LHCN-M2 (cell line): ENCODE measurements at regions not wholly inside any gene's neighbourhood (a gene's known extent, or its start where the extent isn't known, plus 50 kb on each side); places are given as distances from the start of the nearest gene placed in this dataset.
"Not testable (repeated sequence)": the region's sequence is repeated elsewhere in the genome, so short reads cannot be mapped to it uniquely, and the experiment has no call there.

Experiments used
- DNase-seq: peaks from one replicate; pipeline ENCODE4 v3.0.0-alpha.2; 2012; ENCODE audit warnings: low read depth

DNA sequence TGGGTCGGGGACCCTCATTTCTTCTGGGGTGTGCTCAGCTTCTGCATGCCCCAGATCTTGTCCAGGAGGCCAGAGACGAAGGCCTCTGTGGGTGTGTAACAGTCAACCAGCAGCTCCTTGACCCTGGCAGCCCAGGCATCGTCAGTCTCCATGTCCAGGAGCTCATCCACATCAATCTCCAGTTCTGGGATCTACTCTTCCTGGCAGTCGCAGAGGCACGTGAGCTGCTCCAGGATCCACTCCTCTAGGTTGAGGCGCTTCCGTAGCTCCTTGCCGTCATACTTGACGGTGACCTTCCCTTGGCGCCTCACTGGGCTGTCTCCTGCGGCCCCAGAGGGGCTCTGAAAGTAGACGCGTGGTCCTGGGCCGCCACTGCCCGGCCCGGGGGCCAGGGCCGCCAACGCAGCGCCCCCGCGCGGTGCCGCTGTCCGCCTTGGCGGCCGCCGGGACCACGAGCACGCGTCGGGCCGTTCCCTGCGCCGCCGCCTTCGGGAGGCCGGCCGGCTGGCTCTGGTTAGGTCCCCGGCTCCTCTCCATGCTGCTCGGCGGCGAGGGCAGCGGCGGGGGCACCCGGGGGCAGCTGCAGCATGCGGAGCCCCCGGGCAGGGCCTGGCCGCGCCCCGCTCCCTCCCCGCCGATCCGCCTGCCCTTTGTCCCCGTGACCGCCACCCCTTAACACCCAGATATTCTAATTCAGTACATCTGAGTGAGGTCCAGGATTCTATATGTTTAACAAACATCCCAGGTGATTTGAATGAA is 170.5 kb downstream of the SEPTIN7 start:
- DNase-seq, result no peak

DNA sequence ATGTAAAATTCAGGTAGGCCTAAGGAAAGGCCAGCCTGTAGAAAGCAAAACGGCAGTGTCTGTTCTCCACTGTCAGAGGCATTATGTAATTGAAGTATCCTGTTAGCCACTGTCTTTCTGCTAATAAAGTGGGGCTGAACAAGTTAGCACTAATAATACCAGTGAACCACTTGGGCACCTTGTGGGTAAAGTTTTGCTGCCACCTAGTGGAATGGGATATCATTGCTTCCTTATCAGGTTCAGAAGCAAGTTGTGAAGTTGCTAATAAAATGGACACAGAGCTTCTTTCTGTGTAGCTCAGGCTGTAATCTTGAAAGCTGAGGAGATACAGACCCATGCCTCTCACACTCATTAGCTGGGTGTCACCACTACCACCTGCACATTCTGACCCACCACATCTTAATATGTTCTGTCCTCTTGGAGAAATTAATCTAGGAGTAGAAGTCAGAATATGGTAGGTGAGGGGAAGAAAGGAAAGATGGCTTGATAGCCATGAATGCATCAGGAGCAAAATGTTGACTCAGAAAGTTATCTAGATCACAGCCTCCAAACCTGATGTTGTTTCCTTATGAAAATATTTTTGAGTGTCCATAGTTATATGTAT is 175.1 kb downstream of the SEPTIN7 start:
- peak; percentile 69 for DNase-seq

DNA sequence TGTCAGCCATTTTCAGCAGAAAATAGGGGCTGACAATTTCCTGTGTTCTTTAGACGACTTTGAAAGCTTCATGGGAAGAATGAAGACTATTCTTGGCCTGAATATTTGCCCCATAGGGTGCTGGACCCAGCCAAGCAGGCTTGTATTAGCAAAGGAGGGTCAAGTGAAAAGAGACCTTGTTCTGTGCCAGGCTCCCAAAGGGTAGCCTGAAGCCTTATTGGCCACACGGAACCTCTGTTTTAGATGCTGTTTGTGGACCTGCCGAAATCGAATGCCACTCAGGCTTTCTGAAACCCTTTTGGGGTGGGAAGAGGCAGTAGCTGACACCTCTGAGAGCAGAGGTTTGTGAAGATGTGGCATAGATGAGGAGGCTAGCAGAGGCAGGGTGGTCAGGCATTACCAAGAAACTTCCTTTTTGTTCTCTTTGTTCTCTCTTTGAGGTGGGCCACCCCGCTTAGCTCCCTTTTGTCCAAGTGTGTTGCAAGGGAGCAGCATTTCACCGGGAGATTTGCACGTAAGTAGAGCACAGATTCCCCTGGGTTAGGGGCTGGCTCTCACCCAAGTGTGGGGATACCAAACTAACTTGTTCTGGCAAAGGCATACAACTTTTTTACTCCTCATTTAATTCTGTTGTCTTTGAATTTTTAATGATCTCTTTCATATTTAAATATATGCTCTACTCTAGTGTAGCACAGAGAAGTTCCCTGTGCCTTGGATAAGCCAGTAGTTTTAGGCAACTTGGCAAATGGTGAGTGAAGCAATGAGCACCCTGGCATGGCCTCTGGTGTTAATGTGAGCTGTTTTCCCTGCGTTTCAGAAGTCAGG is 174.0 kb upstream of the EEPD1 start:
- not testable (repeated sequence) for DNase-seq

DNA sequence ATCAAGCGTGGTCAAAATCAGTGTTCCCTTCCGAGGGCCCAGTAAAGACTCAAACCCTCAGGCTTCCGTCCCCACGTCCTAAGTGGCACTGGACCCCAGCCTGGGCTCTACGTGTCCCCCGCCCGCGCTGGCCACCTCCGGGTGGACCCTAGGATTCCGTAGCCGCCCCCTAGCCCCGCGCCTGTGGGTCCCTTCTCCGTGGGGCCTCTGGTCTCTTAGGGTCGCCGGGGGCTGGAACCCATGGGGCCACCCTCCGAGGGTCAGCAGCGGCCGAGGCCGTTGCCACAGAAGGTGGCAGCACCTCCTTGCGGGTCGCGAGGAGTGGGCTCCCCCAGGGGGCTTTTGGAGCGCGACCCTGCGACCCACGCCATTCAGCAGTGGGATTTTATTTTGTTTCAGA is 170.5 kb upstream of the EEPD1 start:
- no peak for DNase-seq

DNA sequence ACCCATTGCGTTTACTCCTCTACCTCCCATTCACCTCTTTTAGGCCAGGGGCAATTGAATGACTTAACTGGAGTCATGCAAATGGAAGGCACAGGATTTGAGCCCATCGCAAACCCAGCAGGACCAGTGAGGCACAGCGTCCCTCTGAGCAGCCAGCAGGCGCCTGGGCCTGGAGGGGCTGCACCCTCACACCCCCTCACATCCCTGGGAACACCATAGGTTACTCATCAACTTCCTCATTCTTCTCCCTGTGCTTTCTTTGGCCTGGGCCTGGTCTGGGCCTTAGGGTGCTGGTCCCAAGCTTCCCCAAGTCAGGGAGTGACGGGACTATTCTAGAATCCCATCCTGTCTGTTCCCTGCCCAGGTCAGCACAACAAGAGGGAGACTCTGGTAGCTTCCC is 169.4 kb upstream of the EEPD1 start:
- no peak for DNase-seq

DNA sequence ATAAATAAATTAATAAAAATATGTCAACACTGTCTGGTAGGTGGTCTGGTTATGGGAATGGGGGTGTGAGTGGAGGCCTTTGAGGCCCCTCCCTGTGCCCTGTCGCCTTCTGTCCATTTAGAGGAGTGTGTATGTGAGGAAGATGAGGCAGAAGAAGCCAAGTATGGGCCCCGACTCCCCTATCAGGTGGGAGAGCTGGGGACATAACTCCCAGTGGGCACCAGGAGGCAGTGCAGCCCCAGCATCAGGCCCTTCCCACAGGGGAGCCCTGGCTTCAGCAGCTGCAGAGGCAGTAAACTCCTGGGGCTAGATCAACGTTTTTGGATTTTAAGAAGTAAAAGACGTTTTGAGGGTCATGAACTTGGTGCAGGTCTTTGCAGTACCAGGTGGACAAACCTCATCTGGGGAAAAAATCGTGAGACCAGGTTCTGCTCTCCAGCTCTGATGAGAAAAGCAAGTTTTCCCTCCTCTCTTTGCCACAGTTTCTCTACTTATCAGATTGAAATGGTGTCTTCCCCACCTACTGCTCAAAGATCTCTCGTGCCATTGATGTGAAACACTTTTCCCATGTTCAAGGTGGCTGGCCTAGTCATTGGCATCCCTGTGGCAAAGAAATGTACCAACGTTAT is 167.8 kb upstream of the EEPD1 start:
- peak; percentile 63 for DNase-seq

DNA sequence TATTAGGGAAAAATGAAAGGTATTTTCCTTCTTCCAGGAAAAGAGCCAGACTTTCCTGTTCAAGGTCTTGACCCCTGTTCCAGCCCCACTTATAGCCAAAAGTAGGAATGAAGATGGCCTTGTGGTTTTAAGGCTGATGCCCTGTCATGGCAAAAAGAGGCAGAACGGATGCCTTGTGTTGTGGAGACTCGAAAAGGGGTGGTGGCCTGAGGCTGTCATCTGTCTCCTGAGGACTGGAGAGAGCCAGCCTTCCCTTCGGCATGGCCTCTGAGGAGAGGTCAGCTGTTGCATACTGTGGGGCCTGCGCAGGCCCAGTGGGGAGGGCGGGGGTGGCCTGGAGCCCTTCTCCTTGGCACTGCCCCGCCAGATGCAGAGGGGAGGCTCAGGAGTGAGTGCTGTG is 166.0 kb upstream of the EEPD1 start:
- no peak for DNase-seq

DNA sequence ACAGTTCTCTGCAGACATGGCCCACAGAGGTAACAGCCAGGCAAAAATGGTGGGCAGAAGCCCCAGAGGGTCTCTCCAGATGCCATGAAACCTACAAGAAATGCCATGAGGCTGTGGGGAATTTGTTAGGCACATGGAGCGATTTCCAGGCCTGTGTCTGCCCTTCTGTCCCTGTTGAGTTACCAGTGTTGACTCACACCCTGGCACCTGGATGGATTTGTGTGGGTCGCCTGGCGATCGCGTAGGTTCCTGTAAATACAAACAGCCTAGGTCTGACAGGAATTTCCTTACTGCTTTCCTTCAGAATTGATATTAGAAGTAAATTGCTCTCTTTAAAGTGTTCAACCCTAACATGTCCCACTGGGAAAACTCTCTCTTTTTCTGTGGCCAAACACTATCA is 164.9 kb upstream of the EEPD1 start:
- no peak for DNase-seq

DNA sequence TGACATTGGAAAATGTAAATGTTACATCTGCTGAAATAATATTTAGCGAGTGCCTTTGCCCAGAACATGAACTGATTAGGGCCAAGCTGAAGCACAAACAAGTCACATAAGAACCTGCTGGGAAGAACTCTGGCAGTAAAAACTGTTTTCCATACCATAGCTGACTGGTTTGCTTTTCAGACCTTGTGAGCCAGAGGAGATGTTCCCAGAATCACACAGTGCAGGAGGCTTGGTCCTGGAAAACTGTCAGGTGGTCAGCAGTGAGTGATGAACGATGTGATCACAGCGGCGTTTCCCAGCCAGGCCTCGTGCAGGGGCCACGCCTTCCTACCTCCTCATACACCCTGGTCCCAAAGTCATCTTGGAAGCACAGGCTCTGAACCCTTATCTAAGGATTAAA is 164.2 kb upstream of the EEPD1 start:
- no peak for DNase-seq

DNA sequence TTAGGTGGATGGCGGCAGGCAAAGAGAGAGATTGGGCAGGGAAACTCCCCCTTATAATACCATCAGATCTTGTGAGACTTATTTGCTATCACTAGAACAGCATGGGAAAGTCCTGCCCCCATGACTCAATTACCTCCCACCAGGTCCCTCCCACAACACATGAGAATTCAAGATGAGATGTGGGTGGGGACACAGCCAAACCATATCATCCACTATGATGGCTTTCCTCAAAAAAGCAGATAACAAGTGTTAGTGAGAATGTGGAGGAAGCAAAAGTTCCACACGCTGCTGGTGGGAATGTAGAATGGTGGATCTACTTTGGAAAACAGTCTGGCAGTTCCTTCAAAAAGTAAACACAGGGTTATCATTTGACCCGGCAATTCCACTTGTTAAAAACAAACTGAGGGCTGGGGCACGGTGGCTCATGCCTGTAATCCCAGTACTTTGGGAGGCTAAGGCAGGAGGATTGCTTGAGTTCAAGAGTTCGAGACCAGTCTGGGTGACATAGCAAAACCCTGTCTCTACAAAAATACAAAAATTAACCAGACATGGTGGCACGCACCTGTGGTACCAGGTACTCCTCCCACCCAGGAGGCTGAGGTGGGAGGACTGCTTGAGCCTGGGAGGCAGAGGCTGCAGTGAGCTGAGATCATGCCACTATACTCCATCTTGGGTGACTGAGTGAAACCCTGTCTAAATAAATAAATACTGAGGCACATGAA is 161.4 kb upstream of the EEPD1 start:
- no peak for DNase-seq

DNA sequence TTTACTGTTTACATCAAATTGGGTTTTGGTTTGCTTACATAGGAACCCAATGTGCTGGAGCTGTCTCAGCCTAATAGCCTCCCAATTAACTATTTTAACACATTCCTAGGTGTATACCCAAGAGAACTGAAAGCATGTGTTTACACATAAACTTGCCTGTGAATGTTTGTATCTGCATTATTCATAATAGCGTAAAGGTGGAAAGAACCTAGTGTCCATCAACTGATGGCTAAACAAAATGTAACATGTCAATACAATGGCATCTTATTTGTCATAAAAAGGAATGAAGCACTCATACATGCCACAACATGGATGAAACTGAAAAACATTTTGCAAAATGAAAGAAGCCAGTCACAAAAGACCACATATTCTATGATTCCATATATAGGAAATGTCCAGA is 160.6 kb upstream of the EEPD1 start:
- DNase-seq, result no peak

DNA sequence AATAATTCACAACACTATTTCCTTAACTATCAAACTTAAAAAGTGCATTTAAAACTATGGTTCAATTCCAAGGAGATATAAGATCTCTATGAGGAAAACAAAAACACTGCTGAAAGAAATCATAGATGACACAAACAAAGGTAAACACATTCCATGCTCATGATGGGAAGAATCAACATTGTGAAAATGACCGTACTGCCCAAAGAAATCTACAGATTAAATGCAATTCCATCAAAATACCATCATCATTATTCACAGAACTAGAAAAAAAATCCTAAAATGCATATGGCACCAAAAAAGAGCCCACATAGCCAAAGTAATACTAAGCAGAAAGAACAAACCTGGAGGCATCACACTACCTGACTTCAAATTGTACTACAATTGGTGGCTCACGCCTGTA is 159.9 kb upstream of the EEPD1 start:
- no peak for DNase-seq

DNA sequence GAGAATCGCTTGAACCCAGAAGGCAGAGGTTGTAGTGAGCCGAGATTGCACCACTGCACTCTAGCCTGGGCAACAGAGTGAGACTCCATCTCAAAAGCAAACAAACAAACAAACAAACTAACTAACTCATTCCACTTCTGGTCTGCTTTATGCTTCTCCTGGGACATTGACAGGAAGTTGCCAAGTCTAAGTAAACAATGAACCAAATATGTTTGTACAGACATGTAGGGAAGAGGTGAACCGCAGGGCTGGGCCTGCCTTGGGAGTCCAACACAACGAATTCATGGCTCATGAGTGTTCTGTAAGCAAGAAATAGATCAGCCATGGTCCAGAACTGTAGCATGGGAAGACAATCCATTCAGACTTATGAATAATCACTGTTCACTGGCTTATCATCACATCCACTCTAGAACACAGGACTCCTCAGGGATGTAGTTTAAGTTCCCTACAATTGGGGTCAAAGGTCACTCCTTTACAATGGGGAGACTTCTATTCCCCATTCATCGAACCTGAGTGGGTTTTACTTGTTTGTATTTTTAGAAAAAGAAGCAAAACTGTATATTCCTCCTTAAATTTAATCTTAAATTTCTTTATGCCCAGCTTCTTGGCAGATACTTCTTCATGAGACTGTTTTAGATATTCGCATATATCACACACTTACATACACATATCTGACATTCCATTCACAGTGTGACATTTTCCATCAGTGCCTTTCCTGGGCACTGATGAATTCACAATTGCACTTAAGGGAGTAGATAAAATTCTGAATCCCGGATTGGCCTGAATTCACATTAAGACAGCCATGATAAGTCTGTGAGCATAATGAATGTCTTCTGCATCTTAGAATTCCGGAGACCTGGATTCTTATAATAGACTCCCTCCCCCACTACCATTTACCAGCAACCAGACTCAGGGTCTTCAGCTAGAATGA is 159.1 kb upstream of the EEPD1 start:
- DNase-seq, result peak; percentile 64

DNA sequence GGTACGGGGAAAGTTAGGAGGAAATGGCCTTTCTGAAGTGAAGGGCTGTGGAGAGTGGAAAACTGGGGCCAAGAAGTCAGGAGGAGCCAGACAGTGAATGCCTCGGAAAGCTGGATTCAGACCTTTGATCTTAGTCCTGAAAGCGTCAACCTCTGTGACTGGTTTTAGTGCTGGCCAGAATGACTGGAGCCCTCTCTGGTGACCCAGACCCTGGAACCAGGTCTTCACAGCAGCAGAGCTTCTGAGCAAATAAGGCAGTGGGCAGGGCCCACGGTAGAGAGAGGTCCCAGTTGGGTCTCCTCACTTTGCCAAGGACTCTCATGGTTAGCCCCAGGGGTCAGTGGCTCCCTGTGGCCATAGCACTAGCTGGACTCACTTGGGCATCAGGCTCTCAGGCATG is 157.7 kb upstream of the EEPD1 start:
- DNase-seq, result no peak

DNA sequence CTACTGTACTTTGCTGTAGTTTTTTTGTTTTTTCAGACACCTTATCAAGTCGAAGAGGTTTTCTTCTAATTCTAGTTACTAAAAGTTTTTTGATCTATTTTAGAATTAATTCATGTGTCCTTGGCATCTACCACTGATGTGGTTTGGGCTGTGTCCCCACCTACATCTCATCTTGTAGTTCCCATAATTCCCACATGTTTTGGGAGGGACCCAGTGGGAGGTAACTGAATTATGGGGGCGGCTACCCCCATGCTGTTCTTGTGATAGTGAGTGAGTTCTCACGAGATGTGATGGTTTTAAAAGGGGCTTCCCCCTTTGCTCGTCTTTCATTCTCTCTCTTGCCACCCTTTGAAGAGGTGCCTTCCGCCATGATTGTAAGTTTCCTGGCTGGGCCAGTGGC is 154.6 kb upstream of the EEPD1 start:
- no peak for DNase-seq

DNA sequence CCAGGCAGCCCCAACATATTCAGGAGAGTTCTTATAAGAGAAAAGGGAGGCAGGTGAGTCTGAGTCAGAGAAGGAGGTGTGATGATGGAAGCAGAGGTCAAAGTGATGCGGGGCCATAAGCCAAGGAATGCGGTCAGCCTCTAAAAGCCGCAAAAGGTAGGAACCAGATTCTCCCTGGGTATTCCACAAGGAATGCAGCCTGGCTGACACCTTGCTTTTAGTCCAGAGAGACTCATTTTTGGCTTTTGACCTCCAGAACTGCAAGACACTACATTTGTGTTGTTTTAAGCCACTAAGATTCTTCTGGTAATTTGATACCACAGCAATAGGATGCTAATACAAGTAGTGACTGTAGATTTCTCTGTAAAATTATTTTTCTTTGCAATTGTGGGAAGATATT is 151.5 kb upstream of the EEPD1 start:
- peak; percentile 42 for DNase-seq

DNA sequence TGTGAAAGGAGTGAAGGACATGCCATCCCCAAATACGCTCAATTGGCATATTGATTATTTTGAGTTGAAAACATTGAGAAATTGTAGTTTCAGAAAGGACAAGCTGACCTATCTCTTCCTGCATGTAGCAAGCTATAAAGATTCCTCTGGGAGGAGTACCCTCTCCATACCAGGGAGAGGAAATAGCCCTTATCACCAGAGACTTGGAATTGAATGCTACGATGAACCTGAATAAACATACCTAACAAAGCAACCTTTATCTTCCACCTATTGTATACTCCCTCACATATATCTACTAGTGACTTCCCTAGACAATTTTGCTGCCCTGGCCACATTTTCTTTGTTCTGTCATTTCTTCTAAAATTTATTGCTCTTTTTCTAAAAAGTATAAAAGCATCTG is 150.2 kb upstream of the EEPD1 start:
- no peak for DNase-seq

DNA sequence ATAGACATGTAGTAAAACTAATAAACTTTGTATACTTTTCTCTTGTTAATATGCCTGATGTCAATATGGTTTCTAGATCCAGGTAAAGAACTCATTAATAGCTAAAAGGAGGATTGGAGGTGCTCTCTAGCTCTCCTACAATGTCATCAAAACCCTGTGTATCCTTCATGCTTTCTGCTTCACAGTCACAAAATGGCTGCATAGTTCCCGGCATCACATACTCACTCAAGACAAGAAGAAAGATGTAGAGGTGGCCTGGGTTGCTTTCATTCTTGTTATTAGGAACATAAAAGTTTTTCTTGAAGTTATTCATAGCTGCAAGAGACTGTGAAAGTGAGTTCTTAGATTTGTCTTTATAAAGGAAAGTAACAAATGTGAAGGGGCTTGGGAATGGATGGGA is 149.7 kb upstream of the EEPD1 start:
- no peak for DNase-seq

DNA sequence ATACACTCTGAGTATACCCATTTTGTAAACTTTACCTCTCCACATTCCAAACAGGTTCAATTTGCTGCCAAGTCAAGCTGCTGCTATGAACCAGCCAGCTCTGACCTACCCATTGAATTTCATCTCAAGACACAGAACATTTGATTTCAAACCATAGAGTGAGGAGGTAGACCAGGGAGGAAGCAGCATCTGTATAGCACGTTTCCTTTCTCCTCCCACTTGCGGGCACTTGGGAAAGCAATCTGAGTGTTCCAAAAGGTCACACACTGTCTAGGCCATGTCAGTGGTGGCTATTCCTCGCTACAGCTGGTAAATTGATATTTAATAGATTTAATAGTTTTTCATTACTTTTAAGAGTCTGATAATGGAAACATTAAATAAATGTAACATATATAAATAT is 147.8 kb upstream of the EEPD1 start:
- DNase-seq, result no peak

DNA sequence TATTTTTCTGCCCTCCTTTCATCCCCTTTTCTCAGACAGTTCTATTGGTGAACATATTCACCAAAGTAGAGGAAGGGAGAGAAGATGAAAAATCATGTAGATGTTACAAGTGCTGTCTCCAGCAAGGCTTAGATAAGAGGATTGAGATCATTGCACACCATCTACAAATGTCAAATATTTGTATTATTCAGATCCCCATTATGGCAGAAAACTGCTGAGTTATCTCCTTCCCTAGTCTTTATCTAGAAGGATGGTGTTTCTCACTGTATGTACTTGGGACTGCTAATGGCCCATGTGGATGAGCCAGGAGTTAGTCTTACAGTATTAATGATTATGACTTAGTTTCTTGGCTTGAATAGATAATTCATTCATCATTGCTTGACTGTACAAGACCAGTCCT is 147.2 kb upstream of the EEPD1 start:
- DNase-seq, result no peak
